Left ventricle myocardium inferior (tissue), 1 donor: ENCODE measurements at regions not wholly inside any gene's neighbourhood (a gene's known extent, or its start where the extent isn't known, plus 50 kb on each side); places are given as distances from the start of the nearest gene placed in this dataset.

ENCODE experiments used
- DNase-seq: peaks from one replicate; pipeline ENCODE4 v3.0.0-alpha.2; 2020
- H3K27ac ChIP-seq: fragments of 200-600 bp; replicated peaks from 2 replicates; pipeline ENCODE4 v1.8.0; 2021
- H3K27me3 ChIP-seq: fragments of 200-600 bp; 2 replicates; pipeline ENCODE4 v1.8.0; 2021; ENCODE audit warnings: low read depth
- H3K36me3 ChIP-seq: fragments of 200-600 bp; 2 replicates; pipeline ENCODE4 v1.8.0; 2021
- H3K4me1 ChIP-seq: fragments of 200-600 bp; 2 replicates; pipeline ENCODE4 v1.8.0; 2021
- H3K4me3 ChIP-seq: fragments of 200-600 bp; 2 replicates; pipeline ENCODE4 v1.8.0; 2021; ENCODE audit warnings: mild to moderate bottlenecking, moderate library complexity
- H3K9me3 ChIP-seq: fragments of 200-600 bp; replicated peaks from 2 replicates; pipeline ENCODE4 v1.8.0; 2021
- intact Hi-C: fragments of 100-400 bp; cut with micrococcal nuclease; formaldehyde crosslinking; loops from one replicate; pipeline ENCODE4 v1.11.0; 2022
- TF ChIP-seq, protein P1 (sequence below): fragments of 200-600 bp; IDR thresholded peaks from 2 replicates; pipeline ENCODE4 v1.8.0; 2021; ENCODE audit warnings: antibody characterized with exemption, mild to moderate bottlenecking, borderline replicate concordance
- donor health status: DM: no; HTN: yes; CAD: no; lungs with severe emphysema.

DNA sequence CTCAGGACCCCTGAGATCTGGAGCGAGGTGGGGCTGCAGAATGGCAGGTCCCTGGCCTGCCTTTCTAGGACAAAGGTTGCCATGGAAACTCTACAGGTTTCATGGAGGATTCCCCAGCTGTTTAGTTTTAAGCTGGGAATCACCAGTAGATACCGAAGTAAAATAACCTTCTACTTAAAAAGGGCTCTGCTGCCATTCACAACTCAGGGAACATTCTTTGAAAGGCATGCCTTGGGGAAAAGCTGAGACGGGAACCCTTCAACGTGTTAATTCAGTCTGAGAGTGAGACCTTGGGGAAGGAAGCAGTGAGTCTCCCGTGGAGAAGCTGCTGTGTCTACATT lies 493.3 kb downstream of the BRD1 start:
- DNase-seq: no peak
- Histone ChIP-seq H3K27me3 (peaks cover 65% of the 10 kb centered on the region), H3K27ac (no peak overlapping the region), H3K4me3 (no peak overlapping the region), H3K4me1 (no peaks in the 10 kb centered on the region), H3K36me3 (no peaks in the 10 kb centered on the region), H3K9me3 (peaks cover 17% of the 10 kb centered on the region)
- TF ChIP-seq, protein P1, sequence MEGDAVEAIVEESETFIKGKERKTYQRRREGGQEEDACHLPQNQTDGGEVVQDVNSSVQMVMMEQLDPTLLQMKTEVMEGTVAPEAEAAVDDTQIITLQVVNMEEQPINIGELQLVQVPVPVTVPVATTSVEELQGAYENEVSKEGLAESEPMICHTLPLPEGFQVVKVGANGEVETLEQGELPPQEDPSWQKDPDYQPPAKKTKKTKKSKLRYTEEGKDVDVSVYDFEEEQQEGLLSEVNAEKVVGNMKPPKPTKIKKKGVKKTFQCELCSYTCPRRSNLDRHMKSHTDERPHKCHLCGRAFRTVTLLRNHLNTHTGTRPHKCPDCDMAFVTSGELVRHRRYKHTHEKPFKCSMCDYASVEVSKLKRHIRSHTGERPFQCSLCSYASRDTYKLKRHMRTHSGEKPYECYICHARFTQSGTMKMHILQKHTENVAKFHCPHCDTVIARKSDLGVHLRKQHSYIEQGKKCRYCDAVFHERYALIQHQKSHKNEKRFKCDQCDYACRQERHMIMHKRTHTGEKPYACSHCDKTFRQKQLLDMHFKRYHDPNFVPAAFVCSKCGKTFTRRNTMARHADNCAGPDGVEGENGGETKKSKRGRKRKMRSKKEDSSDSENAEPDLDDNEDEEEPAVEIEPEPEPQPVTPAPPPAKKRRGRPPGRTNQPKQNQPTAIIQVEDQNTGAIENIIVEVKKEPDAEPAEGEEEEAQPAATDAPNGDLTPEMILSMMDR: no peak
- intact Hi-C loops: no loop called here

DNA sequence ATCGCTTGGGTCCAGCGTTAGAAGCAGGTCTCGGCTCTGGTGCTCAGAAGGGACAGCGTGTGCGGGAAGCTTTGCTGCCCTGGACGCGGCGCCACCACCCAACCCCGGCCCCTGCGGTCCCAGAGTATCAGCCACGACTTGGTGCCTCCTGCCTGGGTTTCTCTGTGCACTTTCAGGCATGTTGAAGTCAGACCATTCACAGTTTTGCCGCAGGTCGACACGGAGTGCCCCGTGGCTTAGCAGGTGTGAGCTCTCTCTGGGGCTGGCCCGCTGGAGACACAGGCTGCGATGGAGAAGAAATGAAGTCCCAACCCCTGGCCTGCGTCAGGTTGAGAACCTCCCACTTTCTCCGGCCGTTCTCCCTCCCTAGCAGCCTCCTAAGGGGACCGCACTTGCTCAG lies 494.5 kb downstream of the BRD1 start:
- H3K36me3 ChIP-seq: no peaks in the 10 kb centered on the region
- H3K4me3 ChIP-seq: no peak overlapping the region
- intact Hi-C loops: no loop called here
- DNase-seq: no peak
- H3K27me3 ChIP-seq: peaks cover 75% of the 10 kb centered on the region
- no peak overlapping the region for H3K27ac ChIP-seq
- no peaks in the 10 kb centered on the region for H3K4me1 ChIP-seq
- TF ChIP-seq, protein P1: no peak
- H3K9me3 ChIP-seq: peaks cover 20% of the 10 kb centered on the region

DNA sequence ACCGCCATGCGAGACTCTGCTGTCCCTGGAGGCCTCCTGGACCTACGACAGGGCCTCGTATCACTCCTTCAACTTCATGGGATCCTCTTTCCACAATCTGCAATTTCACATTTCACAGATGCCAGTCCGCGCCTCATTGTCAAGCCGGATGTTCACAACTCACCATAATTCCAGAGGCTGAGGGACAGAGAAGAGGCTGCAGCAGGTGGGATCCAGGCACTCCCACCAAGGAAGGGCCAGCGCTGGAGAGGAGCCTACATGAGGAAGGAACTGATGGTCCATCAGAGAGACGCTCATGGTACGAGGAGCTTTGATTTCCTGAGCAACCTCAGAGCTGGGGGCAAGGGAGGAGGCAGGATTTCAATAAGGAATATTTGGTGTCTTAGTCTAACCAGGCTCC lies 495.0 kb downstream of the BRD1 start:
- TF ChIP-seq, protein P1: no peak
- Histone ChIP-seq H3K4me1 (no peaks in the 10 kb centered on the region), H3K4me3 (no peak overlapping the region), H3K9me3 (peaks cover 25% of the 10 kb centered on the region), H3K27ac (no peak overlapping the region), H3K27me3 (peaks cover 80% of the 10 kb centered on the region), H3K36me3 (no peaks in the 10 kb centered on the region)
- intact Hi-C loops: no loop called here
- no peak for DNase-seq

DNA sequence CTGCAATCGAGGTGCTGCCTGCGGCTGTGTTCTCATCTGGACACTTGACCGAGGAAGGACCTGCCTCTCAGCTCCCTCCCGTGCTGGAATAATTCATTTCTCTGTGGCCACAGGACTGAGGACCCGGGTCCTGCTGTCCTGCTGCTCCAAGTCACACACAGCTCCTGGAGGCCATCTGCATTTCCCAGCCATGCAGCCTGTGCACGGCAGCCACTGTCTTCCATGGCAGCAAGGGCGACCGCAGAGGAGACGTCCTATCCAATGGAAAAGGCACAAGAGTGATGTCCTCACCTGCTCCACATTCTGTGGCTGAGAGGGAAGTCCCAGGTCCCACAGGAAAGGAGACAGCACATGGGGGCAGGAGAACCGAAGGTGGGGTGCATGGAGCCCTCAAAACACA lies 495.8 kb downstream of the BRD1 start:
- intact Hi-C loops: no loop called here
- DNase-seq: no peak
- TF ChIP-seq, protein P1: no peak
- H3K9me3 ChIP-seq: peaks cover 32% of the 10 kb centered on the region
- no peaks in the 10 kb centered on the region for H3K36me3 ChIP-seq
- peaks cover 85% of the 10 kb centered on the region for H3K27me3 ChIP-seq
- no peak overlapping the region for H3K27ac ChIP-seq
- no peaks in the 10 kb centered on the region for H3K4me1 ChIP-seq
- no peak overlapping the region for H3K4me3 ChIP-seq

DNA sequence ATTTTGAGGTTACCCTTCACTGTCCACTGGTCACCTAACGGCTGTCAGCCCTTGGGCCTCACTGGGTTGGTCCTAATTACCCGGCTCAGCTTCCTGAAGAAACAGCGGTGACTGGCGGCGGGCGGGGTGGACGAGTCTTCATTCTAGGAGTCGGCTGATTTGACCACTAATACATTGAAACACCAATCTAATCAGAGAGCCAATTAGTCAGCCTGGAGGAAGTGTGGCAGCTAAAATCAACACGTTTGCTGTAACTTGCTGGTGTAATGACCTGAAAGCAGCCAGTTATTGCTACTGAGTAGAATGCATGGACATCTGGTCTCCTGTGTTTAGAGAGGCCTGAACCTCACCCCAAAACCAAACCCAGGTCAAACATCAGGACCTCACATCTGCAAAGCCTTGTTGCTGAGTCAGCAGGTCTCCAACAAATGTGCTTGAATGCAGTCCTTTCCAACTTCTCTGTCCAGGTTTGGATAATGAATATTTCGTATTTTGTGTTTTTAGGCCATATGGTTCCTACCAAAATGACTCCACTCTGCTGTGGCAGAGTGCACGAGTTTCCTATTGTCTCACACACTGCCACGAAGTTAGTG lies 496.4 kb downstream of the BRD1 start:
- Histone ChIP-seq H3K4me3 (no peak overlapping the region), H3K27me3 (peaks cover 86% of the 10 kb centered on the region), H3K36me3 (no peaks in the 10 kb centered on the region), H3K9me3 (peaks cover 32% of the 10 kb centered on the region), H3K4me1 (no peaks in the 10 kb centered on the region), H3K27ac (no peak overlapping the region)
- TF ChIP-seq, protein P1: no peak
- intact Hi-C loops: no loop called here
- no peak for DNase-seq
